SH-SY5Y (cell line): ENCODE measurements at regions not wholly inside any gene's neighbourhood (a gene's known extent, or its start where the extent isn't known, plus 50 kb on each side); places are given as distances from the start of the nearest gene placed in this dataset.

Source experiments
- GATA2 ChIP-seq: IDR thresholded peaks from 2 replicates; pipeline ENCODE4 v1.6.1; 2011; ENCODE audit warnings: mild to moderate bottlenecking, low read depth, low read length
- GATA3 ChIP-seq: IDR thresholded peaks from 2 replicates; pipeline ENCODE4 v1.6.1; 2011; ENCODE audit warnings: low read depth, mild to moderate bottlenecking, low read length, moderate library complexity

DNA sequence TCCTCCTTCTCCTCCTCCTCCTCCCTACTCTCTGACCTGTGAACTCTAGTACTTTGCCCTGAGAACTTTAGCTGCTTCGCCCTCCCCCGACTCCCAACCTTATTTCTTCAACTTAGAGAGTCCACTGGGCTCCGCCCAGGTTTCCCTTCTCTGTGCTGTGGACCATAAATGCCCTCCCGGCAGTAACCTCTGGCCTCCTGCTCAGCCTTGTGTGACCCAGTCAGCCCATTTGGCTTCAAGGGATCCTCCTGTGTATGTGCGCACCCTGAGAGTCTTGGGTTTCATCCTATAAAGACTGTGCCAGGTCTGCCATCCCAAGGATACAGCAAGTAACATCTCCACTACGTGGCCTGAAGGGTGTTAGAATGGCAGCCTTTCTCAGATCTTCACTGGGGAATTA is 275.6 kb upstream of the C16orf82 start:
- no peak for TF ChIP-seq GATA2
- TF ChIP-seq GATA3 = no peak

- no peak for TF ChIP-seq GATA3
- TF ChIP-seq GATA2 = no peak
Measured at GRCh38 chr16:26795184-26795583, 271.5 kb upstream of the C16orf82 start.

GRCh38 chr16:26801628-26802027 is 265.1 kb upstream of the C16orf82 start:
- TF ChIP-seq GATA3 (no peak), GATA2 (no peak)

- no peak for TF ChIP-seq GATA2
- TF ChIP-seq GATA3 = no peak
Measured at GRCh38 chr16:26802440-26802839, 264.3 kb upstream of the C16orf82 start.

- TF ChIP-seq GATA3 (no peak), GATA2 (no peak)
Measured at GRCh38 chr16:26802965-26803364, 263.8 kb upstream of the C16orf82 start.

- TF ChIP-seq GATA3 (no peak), GATA2 (no peak)
Measured at GRCh38 chr16:26806657-26807056, 260.1 kb upstream of the C16orf82 start.

DNA sequence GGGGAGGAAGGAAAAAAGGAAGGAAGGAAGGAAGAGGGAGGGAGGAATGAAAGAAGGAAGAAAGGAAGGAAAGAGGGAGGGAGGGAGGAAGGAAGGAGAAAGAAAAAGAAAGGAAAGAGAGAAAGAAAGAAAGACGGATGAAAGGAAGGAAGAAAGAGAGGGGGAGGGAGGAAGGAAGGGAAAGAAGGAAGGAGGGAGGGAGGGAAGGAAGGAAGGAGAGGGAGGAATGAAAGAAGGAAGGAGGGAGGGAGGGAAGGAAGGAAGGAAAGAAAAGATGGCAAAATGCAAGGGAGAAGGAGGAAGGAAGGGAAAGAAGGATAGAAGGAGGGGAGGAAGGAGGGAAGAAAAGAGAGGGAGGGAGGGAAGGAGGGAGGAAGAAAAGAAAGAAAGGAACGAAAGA is 257.3 kb upstream of the C16orf82 start:
- no peak for TF ChIP-seq GATA3
- no peak for TF ChIP-seq GATA2

GRCh38 chr16:26816266-26816665 is 250.5 kb upstream of the C16orf82 start:
- TF ChIP-seq GATA2 = no peak
- no peak for TF ChIP-seq GATA3

- TF ChIP-seq GATA2 (no peak), GATA3 (no peak)
Measured at GRCh38 chr16:26816885-26817571, 249.7 kb upstream of the C16orf82 start.

GRCh38 chr16:26818393-26818792 is 248.3 kb upstream of the C16orf82 start:
- no peak for TF ChIP-seq GATA2
- TF ChIP-seq GATA3 = no peak

DNA sequence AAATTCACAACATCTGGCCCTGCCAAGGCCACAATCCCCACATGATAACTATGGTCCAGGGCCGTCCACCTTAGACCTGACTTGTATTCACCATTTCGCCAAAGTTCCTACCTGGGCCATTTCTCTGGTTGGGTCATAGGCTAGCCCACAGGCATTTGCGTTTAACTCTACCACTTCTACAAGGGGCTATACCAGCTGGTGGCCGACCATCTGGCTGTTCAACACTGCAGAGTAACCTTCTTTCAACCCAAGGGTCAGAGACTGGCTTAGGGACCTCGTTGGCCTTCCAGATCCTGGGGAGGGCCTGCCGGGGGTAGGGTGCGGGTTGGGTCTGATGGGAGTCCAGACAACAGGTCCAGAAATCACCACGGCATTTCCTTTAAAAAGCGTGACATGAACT is 242.3 kb upstream of the C16orf82 start:
- TF ChIP-seq GATA2 (no peak), GATA3 (no peak)

GRCh38 chr16:26826500-26826899 is 240.2 kb upstream of the C16orf82 start:
- TF ChIP-seq GATA2 (no peak), GATA3 (no peak)

GRCh38 chr16:26827386-26827785 is 239.3 kb upstream of the C16orf82 start:
- TF ChIP-seq GATA3 (no peak), GATA2 (no peak)

DNA sequence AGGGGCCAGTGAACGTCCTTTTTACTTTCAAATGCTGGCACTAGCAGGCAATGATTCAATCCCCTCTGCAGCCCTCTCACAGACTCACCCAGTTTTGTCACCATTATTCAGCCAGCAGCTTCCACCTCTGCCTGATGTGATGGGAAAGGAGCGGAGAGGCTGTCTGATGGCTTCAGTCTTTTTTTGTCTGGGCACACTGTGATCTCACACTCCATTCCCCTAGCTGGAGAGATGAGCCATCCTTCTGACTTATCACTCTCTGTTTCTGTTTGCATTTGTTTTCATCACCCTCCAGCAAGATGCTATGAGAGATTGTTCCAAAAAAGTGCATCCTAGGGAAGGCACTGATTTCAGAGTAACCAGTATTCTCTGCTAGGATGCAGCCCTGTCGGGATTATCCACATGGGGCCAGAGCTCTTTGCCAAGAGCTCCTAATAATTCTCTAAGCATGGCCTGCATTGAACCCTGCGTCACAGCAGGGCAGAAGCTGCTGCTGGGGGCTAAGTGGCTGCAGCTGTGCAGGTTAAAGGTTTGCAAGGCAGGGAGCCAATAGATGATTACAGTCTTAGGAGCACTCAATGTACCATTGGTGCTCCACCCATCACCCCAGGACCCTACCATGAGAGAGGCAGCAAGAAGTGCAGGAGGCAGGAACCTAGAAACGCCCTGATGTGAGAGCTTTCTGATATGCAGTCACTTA is 236.1 kb upstream of the C16orf82 start:
- TF ChIP-seq GATA2 (no peak), GATA3 (no peak)

GRCh38 chr16:26838931-26839330 is 227.8 kb upstream of the C16orf82 start:
- TF ChIP-seq GATA3 = no peak
- TF ChIP-seq GATA2 = no peak

DNA sequence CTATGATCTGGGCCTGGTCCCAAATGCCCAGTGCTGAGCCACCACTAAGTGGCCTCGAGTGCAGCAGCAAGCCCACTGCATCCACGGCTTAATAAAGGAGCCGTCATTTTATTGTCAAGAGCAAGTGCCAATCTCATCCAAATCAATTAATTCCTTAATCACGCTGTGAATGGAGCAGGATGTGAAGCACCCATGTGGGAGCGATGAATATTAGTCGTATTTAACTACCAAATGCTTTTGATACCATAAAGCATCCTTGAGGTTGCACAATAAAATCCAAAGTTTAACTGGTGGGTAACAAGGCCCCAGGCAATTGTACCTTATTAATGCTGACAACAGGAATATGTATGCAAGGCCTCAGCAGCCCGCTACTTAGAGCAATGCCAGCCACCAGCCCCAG is 226.0 kb upstream of the C16orf82 start:
- TF ChIP-seq GATA2 = no peak
- TF ChIP-seq GATA3 = no peak
